Renal pelvis (tissue), 1 donor: ENCODE measurements at regions not wholly inside any gene's neighbourhood (a gene's known extent, or its start where the extent isn't known, plus 50 kb on each side); places are given as distances from the start of the nearest gene placed in this dataset.
"Not testable (repeated sequence)": the region's sequence is repeated elsewhere in the genome, so short reads cannot be mapped to it uniquely, and the experiment has no call there.

Source experiments
- DNase-seq: peaks from one replicate; pipeline ENCODE4 v3.0.0-alpha.2; 2013

- no peak for DNase-seq
Observed at GRCh38 chr7:46934198-46934825, 647.6 kb downstream of the TNS3 start.

- DNase-seq = no peak
Observed at GRCh38 chr7:46933596-46933995, 648.3 kb downstream of the TNS3 start.

GRCh38 chr7:46932676-46933424, 649.1 kb downstream of the TNS3 start:
- no peak for DNase-seq

- no peak for DNase-seq
Observed at GRCh38 chr7:46932306-46932675, 649.6 kb downstream of the TNS3 start.

- DNase-seq = no peak
Observed at GRCh38 chr7:46930366-46930765, 651.5 kb downstream of the TNS3 start.

GRCh38 chr7:46929359-46929758, 652.6 kb downstream of the TNS3 start:
- no peak for DNase-seq

GRCh38 chr7:46928719-46929118, 653.2 kb downstream of the TNS3 start:
- no peak for DNase-seq

- no peak for DNase-seq
Observed at GRCh38 chr7:46927131-46927810, 654.6 kb downstream of the TNS3 start.

GRCh38 chr7:46916581-46916980, 665.3 kb downstream of the TNS3 start:
- no peak for DNase-seq

- no peak for DNase-seq
Observed at GRCh38 chr7:46912692-46913091, 669.2 kb downstream of the TNS3 start.

GRCh38 chr7:46909601-46910051, 672.3 kb downstream of the TNS3 start:
- no peak for DNase-seq

GRCh38 chr7:46908770-46909169, 673.1 kb downstream of the TNS3 start:
- no peak for DNase-seq

GRCh38 chr7:46904523-46904922, 677.4 kb downstream of the TNS3 start:
- DNase-seq = not testable (repeated sequence)

- no peak for DNase-seq
Observed at GRCh38 chr7:46902463-46902862, 679.4 kb downstream of the TNS3 start.

- DNase-seq = no peak
Observed at GRCh38 chr7:46900312-46901263, 681.3 kb downstream of the TNS3 start.

- no peak for DNase-seq
Observed at GRCh38 chr7:46897381-46897780, 684.5 kb downstream of the TNS3 start.

GRCh38 chr7:46886669-46887374, 695.1 kb downstream of the TNS3 start:
- no peak for DNase-seq

GRCh38 chr7:46885167-46885566, 696.7 kb downstream of the TNS3 start:
- DNase-seq = no peak

GRCh38 chr7:46881507-46882127, 700.3 kb downstream of the TNS3 start:
- no peak for DNase-seq

GRCh38 chr7:46880508-46881196, 701.3 kb downstream of the TNS3 start:
- no peak for DNase-seq
